LoVo (cell line): ENCODE measurements at regions not wholly inside any gene's neighbourhood (a gene's known extent, or its start where the extent isn't known, plus 50 kb on each side); places are given as distances from the start of the nearest gene placed in this dataset.
"Not testable (repeated sequence)": the region's sequence is repeated elsewhere in the genome, so short reads cannot be mapped to it uniquely, and the experiment has no call there.

Source experiments
- DNase-seq: peaks from one replicate; pipeline ENCODE4 v3.0.0-alpha.2; 2016; ENCODE audit warnings: low spot score

DNA sequence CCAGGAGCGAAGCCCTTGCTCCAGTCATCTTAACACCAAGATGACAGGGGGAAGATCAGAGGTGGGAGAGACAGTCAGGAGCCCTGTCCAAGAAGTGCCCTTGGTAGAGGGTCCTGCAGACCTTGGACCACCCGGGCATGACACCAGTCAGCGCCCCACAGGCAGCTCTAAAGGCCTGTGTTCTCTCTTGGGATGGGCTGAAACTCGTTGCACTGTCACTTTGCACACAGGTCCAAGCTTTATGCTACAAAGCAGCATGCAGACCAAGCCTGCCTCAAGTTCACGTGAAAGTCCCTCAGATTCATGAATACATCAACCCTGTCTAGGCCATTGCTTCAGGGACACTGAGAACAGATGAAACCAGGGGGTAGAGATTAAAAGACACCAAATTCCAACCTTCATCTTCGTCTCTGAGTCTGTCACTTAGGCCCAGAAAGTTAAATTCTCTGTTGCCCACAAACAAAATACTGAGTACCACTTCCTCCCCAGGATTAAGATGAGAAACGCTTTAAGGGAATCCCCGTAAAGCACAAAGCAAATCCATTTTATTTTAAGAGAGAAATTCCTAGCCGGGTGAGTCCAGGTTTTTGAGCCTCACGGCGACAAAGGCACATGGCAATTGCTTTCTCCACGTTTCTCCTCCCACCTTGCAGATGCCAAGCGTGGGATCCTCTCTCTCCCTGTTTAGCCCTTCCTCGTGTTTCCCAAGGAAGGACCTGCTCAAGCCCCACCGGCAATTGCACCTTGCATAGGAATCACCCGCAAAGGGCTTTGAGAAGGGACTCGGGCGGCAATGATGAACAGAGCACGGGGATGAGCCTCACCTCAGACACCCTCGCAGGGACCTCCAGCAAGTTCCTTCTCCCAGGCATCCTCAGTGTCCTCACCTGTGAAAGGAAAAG, 75.0 kb upstream of the ID2 start:
- DNase-seq: no peak

DNA sequence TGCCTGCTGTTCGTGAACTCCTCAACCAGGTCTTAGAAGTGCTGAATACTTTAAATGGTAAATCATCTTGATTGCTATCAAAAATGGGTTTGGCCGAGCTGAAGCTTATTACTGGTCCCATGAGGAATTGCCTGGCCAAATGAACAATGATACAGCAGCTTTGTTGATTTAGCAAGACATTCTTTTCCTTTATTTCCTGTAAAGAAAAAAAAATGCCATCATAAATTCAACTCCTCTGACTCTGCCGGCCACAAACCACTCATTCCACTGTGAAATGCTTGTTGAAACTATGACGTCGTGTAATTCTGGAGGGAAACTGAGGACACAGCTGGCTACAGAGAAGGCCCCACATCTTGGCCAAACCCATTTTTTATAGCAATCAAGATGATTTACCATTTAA, 74.2 kb upstream of the ID2 start:
- DNase-seq: peak; percentile 60

DNA sequence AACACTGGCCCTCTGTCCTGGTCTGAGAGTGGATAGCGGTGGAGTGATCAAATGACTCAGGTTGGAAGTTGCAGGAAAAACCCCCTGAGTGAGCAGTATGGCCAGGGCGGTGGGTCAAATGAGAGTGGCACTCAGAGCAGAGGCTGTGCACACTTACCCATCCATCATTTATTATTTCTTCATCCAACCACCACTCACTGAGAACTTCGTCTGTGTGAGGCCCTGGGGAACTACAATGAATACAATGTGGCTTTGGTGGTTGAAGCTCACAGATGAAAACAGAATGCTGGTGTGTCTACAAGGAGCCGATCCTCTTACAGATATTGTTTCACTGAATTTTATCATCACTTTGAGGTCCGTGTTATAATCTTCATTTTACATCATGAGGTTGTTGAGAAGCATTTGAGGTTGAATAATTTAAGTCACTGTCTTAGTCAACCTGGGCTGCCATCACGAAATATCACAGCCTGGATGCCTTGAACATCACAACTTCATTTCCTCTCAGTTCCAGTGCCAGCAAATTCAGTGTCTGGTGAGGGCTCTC, 73.4 kb upstream of the ID2 start:
- DNase-seq: no peak

DNA sequence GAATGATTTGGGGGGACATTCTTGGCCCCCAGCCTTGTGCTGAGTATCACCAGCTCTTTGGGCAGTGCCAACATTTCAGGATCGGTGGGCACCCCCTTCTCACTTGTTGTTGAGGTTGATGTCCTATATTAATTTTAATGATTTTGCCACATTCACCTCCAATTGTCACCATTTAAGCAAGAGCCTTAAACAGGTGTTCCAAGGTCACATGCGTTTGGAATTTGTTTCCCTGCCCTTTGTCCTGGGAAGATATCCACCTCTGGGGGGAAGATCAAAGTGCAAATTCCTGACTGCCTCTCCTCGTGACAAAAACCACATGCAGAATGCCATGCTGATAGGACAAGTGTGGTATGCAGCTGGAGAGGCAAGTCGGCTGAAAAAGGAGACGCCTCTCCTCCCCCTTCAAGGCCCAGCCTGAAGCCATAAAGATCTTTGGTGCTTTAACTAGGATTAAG, 72.5 kb upstream of the ID2 start:
- peak; percentile 88 for DNase-seq

DNA sequence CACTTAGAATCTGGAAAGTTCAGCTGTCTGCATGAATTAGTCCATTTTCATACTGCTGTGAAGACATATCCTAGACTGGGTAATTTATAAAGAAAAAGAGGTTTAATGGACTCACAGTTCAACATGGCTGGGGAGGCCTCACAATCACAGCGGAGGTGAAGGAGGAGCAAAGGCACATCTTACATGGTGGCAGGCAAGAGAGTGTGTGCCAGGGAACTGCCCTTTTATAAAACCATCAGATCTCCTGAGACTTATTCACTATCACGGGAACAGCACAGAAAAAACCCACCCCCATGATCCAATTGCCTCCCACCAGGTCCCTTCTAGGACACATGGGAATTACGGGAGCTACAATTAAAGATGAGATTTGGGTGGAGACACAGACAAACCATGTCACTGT, 71.1 kb upstream of the ID2 start:
- DNase-seq: not testable (repeated sequence)

DNA sequence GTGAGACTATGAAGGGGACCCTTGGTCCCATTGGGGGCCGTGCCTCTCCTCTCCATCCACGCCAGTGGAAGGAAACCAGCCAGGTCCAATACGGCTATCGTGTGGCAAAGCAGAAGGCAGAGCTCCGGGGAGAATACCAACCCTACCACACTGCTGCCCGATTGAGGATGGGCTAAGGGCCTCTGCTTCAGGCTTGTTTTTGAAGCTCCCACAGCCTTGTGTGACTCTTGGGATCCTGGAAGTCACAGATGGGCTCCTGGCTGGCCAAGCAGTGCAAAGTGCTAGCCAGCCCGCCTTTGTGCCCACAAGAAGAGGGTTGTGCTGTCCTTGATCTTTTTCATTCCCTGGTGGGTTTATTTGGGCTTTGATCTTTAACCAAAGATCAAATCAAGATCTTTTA, 70.6 kb upstream of the ID2 start:
- DNase-seq: no peak

DNA sequence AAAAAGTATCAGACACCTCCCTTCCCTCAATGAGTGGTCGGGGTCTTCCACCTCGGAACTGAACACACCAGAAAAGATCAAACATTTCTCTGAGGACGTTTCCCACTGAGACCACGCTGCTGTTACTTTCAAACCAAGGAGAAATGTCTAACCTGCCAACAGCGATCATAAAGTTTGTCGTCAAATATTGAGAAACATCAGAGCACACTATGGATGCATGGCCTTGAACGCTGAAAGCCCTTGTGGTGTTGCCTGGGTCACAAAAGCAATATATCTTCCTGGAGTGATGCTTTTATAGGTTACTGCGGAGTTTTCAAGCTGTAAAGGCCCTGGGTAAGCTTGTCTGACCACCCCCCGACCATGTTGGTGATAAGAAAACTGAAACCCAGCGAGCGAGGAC, 70.2 kb upstream of the ID2 start:
- no peak for DNase-seq

DNA sequence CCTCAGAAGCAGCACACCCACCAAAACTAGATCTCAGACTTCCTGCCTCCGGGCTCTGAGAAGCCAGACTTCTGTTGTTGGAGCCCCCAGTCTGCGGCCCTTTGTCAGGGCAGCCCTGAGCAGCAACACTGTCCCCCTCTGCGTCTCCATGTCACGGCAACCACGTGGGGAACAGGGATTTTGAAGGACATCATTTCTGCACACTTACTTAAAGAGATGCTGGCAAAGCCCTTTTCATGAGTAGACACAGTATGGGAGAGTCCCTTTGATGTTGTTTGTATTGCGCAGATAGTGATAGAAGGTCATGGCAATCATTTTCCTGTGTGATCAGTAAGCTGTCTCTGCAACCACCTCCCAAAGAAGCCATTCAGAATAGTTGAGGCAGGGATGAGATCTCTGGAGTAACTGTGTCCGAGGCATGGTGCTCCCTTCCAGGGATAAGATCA, 69.1 kb upstream of the ID2 start:
- no peak for DNase-seq

DNA sequence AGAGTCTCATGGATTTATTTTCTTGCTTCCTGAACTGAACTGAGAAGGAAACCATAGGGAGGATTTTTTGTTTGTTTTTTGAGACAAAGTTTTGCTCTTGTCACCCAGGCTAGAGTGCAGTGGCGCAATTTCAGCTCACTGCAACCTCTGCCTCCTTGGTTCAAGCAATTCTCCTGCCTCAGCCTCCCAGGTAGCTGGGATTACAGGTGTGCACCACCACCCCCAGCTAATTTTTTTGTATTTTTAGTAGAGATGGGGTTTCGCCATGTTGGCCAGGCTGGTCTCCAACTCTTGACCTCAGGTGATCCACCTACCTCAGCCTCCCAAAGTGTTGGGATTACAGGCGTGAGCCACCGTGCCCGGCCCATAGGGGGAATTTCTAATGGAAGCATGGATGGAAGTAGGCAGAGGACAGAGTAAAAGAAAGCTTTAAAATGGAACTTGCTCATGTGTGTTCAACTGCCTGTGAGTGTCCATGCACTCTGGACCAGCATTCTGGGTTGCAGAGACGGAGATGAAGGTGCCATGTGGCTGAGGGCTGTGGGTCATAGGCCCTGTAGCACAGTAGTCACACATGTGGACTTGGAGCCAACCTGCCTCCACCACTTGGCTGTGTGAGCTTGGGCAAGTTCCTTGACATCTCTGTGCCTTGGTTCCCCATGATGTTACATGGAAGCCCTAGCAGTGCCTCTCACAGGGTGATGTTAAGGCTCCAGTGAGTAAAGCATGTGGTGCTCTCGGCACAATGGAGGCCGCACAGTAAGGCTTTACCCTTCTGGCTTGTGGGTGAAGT, 68.5 kb upstream of the ID2 start:
- DNase-seq: not testable (repeated sequence)

DNA sequence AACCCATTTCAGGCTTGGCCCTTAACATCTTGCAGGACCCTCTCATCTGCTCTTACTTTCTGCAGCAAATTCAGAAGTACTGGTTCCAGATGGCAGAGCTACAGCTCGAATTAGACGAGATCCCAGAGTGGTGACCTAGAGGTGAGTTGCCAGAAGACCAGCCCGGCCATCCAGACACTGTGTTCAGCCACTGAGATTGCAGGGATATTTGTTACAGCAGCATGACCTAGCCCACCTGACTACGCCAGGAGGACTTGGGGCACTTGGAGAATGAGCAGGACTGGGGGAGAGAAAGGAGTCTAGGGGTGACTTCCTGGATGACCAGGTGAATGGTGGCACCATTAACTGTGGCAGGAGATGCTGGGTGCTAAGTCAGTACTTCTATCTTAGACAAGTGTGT, 67.2 kb upstream of the ID2 start:
- no peak for DNase-seq

DNA sequence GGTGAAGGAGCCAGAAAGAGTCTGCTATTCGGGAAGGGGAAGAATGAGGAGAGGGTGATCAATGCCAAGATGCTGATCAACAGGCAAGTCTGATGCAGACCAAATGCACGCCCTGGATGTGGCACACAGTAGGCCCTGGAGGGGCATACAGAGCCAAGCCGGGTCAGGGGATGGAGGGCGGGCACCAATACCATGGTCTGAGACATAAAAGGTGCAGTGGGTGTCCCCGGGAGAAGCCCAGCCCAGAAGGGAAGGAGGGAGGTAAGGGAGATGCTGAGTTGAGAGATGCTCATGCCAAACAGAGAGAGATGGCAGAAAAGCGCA, 66.6 kb upstream of the ID2 start:
- no peak for DNase-seq

DNA sequence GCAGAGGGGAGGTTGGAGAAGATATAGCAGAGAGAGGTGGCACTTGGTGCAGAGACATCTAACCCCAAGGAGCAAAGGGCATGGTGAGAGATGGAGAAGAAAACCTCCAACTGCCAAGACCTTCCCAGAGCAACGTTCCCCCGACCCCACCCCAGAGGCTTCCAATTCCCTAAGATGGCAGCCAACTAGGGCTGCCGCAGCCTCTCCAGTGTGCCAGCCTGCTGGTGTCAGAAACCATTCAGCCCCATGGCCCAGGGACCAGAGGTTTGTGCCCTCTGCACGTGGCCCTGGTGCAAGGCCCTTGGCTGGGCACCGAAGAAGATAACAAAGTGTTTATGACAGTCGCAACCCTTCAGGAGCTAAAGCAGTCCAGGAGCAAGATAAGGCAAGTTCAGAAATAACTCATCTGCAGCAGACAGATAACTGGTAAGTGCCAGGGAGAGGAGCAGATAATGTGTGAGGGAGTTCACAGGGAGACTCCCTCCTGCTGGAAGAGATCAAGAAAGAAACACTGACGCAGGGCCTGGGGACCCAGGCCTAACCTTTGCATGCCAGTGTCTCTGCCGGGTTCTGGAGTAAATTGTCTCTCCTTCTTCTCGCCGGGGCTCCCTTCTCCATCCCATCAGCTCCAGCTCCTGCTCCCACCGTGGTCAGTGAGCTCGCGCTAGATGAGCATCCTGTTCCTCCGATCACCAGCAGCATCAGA, 66.1 kb upstream of the ID2 start:
- no peak for DNase-seq

DNA sequence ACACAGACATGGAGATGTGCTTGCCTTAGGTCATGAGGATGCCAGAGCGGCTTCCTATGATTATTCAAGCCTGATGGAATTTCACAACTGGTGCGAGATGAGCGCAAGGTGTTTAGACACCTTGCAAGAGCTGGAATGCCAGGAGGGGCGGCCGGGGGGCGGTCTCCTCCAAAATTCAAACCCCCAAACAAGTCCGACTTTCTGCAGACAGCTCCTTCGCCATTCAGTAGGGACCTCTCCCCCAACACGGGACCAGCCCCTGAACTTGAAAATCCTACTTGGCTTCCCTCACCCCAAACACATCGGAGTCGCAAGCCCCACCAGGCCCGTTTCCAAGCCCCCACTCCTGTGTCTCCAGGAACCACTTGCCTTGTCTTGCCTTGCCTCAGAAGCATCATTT, 64.8 kb upstream of the ID2 start:
- no peak for DNase-seq

DNA sequence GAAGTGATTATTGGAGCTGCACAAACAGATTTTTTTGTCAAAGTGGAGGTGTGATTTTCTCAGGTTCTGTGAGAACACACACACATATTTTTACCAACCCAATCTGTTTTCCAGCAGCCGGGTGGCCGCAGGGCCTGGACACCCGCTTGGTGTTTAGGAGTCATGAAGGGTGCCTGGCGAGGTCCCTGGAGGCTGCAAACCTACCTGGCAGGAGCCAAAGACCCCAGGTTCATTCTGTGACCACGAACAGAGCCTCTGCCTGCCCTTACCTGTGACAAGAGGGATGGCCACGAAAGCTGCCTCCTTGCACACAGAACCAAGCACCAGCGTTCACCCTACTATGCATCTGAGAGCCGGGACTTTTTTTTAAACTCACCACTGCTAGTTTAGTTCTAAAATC, 64.3 kb upstream of the ID2 start:
- no peak for DNase-seq

DNA sequence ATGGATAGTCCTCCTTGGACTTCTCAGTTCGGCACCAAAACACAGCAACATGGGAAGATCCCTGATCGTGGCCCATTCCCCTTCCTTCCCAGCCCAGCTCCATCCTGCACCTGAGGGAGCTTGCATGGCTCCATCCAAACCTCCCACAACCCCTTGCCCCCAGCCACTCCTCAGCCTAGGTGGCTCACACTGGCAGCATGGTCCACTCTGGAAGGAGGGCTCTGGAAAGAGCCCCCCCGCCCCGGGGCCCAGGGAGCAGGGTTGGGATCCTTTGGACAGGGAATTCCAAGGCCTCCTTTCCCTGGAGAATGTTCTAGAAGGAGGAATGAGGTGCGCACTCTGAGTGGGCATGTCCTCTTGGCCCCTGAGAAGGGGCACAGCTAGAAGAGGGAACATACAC, 62.8 kb upstream of the ID2 start:
- no peak for DNase-seq

DNA sequence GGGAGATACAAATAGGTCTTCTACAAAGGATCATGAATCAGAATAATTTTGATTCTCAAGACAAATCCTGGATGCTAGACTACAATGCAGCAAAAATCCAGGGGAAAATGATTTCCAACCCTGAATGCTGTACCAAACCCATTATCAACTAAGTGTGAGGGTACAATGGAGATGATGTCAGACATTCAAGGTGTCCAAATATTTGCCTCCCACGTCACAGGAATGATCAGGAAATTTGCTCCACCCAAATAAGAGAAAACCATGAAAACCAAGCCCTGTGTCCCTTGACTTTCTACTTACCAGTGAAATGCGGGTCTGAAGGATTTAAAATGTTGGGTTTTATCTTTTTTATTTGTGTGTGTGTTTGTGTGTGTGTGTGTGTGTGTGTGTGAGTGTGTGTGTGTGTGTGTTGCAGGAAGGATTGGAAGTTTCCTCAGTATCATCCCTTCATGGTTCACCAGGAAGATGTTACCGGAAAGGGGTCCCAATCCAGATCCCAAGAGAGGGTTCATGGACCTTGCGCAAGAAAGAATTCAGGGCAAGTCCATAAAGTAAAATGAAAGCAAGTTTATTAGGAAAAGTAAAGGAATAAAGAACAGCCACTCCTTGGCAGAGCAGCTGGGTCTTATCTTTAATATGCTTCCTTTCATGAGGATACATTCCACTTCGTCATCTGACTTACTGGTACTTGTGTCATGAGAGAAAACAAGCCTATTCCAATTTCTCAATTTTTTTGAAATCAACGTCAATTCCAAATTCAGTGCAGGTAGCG, 61.1 kb upstream of the ID2 start:
- DNase-seq: no peak

DNA sequence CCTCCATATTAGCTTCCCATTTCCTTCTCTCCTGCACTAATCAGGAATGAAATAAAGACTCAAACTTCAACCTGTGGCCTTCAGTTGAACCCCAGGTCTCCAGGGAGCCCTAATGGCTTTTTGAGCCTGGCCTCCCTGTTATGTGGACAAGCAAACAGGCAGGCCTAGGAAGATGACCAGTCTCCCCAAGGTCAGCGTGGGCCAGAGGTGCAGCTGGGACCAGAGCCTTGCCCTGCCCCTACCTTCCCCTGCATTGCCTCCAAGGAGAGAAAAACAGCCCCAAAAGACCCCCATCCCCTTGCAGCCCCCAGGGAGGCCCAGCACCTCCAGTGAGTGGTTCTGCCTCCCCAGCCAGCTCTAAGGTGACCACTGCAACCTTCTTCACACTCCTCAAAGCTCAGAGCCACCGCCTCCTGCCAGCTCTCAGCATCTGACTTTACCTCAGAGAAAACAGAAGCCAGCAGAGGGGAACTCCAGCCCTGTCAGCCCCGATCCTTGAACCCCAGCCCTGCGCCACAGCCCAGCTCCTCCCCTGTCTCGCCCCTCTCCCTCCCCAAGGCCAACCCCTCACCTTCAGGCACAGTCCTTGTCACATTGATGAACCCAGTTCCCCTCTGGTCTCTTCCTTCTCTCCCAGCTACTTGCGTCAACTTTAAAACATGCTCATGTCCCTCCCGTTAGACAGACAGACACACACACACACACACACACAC, 59.5 kb upstream of the ID2 start:
- no peak for DNase-seq

DNA sequence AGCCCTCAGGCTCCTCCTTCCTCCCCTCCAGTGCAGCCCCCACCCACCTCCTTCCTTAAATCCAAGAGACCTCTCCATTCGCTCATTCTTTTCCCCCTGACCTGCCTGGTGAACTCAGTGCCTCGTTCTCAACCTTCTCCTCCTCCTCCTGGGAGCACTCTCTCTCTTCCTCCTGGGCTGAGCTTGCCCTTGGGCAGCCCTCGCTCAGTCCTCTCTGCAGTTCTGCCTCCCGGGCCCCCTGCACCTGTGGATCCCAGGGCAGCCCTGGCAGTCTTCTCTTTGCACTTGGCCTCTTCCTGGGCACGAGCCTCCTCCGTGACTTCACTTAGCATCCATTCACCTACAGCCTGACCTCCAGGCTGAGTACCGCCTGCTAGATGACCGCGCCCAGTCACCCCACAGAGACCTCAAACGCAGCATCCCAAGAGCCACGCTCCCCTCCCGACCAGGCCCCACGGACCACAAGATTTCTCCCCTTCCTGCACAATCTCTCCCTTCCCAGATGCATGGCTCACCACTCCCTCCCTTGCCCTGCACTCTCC, 58.9 kb upstream of the ID2 start:
- DNase-seq: no peak

DNA sequence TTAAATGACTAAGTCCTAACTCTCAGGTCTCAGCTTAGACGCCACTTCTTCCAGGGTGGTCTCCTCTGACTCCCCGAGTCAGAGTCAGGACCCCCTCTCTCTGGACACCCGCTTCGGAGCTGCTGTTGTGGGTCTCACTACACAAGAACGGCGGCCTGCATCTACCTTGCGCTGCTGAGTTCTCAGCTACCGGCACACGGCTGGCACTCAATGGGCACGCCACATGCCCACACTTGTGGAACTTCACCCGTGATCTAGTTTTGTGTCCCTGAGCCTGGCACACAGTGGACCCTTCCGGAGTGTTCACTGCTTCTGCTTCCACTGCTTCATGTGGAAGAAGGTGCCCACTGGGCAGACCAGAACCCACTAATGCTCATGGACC, 58.3 kb upstream of the ID2 start:
- DNase-seq: no peak

DNA sequence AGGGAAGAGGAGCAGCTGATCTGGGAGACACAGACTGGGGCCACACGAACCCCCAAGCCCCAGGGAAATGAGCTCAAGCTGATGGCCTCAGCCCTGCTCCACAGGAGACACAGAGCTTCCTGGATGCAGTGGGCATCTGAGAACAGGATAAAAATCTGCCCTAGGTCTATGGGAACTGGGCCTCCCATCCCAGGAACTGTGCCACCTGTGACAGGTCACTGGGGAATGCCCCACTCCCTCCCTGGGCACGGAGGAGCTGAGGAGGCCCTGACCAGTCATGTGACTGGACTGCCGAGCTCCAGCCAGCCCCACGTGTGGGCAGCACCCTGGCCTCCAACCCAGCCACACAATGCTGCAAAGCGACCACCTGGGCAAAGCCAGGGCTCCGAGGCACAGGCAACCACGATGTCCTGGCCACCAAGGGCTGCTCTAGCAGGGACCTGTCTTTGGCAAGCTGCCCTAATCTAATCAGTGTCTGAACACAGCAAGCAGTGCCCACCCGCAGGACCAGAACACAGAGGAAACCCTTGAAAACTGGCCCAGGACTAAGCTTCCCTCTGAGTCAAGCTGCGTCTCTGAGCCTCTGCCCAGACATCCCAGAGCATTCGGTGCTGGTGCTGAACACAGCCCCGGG, 57.8 kb upstream of the ID2 start:
- peak; percentile 20 for DNase-seq
